GDM1 (cell line): ENCODE measurements at regions not wholly inside any gene's neighbourhood (a gene's known extent, or its start where the extent isn't known, plus 50 kb on each side); places are given as distances from the start of the nearest gene placed in this dataset.
"Not testable (repeated sequence)": the region's sequence is repeated elsewhere in the genome, so short reads cannot be mapped to it uniquely, and the experiment has no call there.

Experiments used
- DNase-seq: peaks from one replicate; lab custom pipeline; 2025; lab: John Stamatoyannopoulos, UW

DNA sequence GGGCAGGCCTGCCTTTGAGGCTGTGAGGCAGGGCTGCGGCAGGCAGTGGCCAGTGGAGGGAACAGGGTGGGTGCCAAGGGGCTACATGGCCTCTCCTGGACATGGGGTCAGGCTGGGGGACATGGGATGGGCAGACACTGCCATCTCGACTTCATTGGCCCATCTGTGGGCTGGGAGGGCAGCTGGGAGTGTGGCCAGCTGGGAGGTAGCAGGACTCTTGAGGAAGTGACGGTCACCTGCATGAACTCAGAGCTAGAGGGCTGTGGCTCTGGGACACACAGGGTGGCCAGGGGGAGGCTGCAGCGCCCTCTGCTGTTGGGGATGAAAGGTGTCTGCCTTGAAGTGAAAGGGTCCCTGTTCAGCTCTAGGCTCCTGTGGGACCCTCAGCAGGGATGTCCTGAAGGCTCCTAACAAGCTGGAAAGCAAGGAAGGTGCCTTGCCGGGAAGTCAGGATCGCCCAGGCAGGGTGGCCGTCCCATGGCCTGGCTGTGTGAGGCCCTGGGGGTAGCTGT is 244.0 kb downstream of the ANKRD30B start:
- DNase-seq = not testable (repeated sequence)

DNA sequence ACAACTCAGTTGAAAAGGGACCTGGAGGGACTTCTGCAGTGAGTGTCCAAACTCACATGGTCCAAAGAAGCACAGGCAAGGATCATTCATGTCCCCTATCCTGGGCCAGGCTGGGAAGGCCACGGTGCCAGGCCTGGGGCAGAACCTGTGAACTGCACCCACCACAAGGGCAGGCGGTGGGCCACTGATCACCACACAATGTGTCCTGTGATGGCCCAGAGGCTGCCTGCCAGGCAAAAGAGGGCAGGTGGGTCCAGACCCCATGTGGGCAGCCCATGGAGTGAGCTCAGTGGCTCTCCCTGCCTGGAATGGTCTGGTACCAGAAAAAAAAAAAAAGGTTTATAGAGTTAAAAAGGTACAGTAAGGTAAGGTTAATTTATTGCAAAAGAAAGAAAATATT is 244.8 kb downstream of the ANKRD30B start:
- not testable (repeated sequence) for DNase-seq

DNA sequence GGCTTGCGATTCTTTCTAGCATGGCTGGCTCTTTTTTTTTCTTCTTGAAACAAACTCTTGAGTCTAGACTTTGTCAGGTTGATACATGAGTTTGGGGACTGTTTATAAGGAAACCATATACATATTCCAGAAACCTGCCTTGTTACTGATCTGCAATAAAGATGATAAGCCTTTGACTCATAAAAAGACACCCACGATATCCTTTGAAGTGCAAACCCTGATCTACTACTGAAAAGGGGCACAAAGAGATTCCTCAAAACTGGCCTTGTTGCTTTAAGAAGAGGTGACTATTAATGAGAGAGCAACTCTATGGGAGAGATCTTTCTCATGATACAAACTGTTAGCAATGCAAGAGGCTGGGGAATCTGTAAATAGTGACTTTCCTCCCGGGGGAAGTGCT is 247.1 kb downstream of the ANKRD30B start:
- DNase-seq = not testable (repeated sequence)

DNA sequence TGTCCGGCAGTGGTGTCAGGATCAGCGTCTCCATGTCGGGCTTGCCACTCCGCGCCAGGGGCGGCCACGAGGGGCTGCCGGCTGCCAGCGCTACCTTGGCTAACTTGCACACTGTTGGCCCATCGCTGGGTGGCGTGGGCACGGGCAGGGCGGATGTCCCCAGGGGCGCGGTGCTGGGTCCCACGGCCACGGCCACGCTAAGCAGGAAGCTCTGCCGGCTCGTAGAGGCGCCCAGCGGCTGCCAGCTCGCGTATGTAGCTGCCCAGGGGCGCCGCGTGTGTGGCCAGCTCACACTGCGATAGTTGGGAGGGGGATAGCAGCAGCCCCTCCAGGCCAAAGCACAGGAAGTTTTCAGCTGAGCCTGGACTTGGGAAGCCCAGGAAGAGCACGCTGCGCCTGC is 249.4 kb downstream of the ANKRD30B start:
- DNase-seq = no peak

DNA sequence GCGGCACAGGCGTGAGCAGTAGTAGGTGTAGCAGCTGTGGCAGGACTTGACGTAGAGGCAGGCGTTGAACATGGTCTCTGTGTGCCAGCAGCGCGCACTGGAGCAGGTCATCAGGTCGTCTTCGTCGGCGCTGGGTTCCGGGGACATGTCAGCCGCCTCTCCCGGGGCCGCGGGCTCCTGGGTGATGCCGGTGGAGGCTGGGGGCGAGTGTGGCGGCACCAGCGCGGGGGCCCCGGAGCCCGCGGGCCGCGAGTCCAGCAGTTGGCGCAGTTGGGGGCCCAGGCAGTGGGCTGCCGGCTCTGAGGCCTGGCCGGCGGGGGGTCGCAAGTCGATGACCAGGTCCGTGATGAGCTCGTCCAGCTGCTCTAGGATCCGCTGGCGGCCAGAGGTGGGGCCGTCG is 249.9 kb downstream of the ANKRD30B start:
- DNase-seq = not testable (repeated sequence)

DNA sequence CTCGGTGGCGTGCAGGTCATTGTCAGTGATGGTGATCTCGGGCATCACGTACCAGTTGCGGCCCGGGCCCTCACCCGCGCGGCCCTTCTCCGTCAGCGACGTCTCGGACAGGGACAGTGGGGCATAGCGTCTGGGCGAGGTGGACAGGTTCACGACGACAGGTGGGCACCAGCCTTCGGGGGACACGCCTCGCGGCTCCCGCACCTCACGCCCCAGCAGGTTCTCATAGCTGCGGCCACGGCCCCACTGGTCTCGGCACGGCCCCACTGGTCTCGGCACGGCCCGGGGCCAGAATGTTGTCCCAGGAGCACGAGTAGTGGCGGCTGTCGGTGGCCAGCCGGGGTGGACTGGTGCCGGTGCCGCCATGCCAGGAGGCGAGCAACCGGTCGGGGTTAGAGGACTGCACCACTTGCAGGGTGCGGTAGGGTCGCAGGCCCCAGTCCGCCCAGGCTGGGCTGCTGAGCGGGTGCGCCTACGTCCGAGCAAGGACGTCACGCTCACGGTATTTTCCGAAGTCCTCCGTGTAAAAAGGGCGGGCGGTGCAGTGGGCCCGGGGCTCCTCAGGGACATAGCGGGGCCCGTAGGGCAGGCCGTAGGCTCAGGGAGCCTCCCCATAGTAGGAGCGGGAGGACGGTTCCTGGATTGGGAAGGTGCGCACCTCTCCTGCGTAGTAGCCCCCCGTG is 250.5 kb downstream of the ANKRD30B start:
- not testable (repeated sequence) for DNase-seq

DNA sequence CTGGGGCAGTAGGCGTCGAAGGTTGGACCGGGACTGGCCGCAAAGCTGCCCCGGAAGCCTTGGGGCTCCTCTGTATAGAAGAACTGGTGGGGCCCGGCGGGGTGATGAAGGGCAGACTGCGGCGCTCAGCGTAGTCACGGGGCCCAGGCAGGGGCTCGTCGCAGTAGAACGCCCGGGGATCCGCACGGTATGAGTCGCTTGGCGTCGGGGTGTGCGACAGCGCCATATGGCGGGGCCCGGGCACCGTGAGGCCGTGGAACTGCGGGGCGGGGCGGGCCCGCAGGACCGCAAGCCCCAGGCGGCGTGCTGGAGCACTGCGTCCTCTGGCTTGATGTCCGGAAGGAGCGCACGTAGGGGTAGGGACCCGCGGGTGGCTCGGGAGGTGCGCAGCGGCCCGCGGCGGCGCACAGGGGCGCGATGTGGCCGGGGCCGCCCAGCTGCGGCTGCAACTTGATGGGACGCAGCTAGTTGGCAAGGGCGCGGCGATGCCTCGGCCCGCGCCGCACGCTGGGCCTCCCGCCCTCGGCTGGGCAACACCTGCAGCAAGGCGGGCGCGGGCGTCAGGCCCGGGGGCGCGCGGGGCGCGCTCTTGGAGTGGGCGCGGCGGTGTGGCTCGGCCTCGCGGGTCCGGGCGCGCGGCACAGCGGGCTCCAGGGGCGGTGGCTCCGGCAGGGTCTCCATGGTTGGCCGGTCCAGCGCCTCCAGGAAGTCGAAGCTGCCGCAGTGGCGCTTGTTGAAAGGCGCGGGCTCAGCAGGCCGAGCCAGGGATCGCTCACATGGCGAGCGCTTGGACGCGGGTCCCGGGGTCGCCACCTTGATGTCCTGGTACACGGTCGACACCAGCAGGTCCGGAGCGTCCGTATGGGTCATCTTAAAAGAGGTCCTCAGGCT is 251.4 kb downstream of the ANKRD30B start:
- no peak for DNase-seq

DNA sequence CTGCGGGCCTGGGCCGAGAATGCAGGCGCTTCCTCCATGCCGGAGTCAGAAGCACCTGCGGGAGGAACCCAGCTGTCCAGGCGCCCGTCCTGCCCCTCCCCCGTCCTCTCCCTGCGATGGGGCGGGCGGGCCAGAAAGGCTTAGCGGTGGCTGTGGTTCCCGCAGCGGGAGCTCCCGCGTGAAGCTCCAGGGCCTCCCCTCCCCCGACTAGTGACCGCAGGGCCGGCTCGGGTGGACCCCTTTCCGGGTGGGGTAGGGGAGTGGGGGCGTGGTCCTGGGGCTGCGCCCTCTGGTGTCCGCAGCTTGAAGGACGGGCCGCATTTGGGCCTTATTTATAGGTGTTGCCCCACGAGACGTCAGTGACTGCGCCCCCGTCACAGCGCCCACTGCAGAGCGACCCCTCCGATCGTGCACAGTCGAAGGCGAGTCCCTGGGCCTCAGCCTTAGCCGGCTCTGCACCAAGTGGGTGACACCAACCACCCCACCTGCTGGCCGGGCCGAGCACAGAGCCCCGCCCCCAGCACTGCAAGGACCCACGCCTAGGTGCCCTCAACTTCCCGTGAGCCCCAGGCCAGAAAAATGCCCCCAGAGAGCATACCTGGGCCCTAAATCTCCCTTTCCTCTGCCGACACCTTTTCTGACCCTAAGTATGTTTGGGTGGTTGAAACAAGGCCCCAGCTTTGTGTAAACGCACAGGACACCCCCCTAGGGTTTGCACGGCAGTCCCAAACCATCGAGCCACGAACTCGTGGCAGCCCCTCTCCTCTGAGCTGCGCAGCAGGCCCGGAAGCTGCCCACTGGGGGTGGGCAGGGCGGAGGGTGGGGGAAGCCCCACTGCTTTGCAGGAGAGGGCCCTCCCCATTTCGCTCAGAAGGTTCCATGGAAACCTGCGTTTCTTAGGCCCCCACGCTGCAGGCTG is 252.4 kb downstream of the ANKRD30B start:
- DNase-seq = not testable (repeated sequence)

DNA sequence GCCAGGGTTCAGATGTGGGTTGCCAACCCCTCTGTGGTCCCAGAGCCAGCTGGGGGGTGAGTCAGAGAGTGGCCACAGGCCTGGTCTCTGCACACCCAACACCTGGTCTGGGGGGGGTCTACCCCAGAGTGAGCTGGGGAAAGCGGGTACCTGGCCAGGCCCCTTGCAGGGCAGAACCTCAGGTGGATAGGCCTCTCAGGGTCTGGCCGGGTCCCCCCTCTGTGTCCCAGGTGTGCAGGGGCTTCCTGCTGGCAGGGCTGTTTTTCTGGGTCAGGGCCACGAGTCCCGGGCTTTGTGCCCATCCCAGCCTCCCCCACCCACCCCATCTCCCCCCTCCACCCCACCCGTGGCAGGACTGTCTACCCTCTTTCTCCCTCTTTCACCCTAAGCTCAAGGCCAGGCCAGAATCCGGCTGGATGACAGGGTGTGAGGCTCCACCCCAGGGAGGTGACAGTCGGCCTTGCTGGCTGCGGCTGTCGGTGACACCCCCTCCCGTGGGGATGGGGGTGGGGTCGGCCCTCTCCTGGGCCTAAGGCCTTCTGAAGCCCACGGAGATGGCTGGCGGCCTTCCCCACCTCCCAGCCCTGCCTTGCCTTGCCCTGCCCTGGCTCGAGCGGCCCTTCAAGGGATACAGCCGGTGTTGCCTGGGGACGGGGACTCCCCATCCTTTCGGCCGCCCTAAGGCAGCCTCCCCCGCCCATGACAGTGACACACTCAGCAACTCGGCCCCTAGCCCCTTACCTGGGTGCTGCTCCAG is 253.2 kb downstream of the ANKRD30B start:
- not testable (repeated sequence) for DNase-seq

DNA sequence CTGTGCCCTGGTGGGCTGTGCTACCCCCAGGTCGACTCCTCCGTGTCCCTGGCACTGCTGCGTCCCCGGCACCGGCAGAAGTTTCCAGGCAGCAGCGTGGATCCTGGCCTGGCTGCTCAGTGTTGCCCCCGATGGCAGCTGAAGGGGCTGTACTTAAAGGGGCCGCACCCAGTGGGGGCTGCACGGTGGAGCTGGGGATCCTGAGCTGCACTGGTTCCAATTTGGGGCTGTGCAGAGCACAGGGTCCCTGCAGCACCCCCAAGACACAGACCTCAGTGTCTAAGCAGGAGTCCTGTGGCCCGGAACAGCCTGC is 253.8 kb downstream of the ANKRD30B start:
- not testable (repeated sequence) for DNase-seq

DNA sequence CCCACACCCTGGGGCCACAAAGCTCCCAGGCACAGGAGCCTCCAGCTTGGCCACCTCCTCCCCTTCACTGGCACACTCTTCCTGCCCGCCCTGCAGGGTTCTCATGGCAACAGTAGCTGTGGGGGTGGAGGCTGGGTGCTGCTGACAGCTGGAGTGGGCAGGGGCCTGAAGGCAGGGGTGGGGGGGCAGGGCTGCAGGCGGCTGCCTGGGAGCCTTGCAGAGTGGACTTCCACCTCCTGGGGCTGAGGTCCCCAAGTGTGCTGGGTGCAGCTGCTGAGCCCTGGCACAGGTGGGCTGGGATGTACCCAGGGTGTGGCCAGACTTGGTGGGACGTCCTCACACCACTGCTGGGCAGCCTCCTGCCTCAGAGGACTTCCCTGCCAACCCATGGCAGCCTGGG is 254.8 kb downstream of the ANKRD30B start:
- not testable (repeated sequence) for DNase-seq

DNA sequence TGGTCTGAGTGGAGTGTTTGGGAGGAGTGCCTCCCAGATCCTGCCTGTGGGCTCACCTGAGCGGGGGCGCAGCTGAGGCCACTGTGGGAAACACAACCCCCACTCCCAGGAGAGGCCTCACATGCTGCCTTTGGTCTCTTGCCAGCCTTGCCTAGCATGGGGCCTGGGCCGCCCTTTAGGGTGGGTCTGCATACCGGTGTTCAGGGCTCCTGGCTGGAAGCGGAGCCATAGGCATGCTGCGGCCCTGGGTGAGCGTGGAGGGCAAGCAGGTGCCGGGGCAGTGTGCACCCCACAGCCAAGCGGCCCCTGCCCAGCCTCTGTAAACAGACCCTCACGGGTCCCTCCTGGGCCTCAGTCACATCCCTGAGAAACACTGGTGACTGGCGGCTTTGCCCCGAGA is 255.3 kb downstream of the ANKRD30B start:
- not testable (repeated sequence) for DNase-seq

DNA sequence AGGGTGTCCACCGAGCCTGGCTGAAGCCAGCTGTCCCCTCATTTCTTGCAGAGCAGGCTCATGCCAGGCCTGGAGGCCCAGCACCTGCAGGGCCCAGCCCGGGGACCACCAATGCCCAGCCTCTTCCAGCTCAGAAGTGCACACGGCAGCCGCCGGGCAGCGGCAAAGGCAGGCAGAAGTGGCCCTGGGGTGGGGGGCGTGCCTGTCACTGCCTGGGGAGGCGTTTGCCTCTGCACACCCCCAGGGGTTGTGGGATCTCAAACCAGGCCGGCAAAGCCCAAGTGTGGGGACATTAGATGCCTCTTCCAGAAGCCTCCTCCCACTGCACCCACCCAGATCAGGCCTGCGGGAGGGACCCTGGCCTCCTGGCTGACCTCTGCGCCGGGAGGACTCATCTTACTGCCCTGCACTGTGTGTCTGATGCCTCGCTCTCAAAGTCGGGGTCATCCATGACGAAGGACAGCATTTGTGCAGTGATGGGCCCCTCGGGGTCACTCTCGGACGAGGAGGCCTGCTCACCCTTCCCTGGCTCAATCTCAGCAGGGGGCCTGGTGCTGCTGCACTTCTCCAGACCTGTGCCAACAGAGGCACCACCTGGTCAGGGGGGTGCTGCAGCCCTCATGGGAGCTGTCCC is 255.8 kb downstream of the ANKRD30B start:
- not testable (repeated sequence) for DNase-seq

DNA sequence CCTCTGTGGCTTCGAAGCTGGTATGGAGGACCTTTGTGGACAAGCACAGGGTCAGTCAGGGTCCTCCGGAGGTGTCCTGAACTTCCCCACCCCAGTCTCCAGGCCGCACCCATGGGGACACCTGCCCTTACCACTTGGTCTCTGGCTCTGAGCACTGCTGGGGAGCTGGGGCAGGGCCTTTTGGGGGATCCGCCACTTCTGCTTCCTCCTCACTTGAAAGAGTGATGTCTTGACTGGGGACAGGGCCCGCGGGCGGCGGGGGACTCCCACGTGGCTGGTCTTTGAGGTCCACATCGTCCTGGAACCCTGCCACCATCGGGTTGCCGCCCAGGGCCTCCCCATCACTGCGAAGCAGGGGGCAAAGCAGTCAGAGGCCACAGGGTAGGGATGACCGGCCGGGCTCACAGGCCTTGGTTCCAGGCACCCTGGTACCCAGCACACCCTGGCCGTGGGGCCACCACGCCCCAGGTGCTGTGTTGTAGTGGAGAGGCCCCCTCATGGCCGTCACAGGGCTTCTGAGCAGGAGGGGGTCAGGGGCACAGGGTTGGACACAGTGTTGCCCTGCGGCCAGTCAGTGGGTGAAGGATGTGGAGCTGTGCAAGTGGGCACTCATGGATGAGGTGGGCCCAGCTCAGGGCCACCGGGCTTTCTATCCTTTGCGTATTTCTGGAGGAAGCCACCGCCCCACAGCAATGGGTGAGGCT is 256.4 kb downstream of the ANKRD30B start:
- not testable (repeated sequence) for DNase-seq

DNA sequence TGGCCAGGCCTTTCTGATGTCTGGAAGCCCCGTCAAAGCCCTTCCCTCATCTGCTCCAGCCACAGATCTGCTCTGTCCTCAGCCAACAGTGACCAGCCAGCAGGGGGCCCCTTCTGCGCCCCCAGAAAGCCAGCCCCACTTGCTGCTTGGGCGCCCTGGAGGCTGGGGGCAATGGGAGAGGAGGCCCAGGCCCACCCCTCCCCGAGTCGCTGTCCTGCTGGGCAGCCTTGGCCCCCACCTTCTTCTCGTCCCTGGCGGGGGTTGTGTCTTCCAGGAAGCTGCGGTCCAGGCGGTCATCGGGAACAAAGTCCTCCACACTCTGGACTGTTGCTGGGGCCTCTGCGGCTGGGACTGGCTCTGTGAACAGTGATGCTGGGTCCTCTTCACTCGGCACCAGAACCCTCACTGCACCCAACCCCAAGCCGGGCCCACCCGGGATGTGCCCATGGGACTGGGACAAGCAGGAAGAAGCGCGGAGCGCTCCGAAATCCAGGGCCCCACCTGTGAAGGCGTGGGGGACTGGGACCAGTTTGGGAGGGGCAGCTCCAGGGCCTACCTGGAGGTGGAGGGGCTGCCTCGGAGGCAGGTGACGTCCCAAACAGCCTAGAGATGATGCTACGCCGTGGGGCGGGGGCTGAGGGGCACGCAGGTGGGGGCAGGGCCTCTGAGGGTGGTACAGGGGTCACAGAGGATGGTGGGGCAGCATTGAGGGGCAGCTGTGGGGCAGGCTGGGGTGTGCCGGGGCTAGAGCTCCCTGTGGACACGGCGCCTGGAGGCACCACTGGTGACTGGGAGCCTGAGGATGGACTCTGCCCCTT is 257.6 kb downstream of the ANKRD30B start:
- DNase-seq = no peak

DNA sequence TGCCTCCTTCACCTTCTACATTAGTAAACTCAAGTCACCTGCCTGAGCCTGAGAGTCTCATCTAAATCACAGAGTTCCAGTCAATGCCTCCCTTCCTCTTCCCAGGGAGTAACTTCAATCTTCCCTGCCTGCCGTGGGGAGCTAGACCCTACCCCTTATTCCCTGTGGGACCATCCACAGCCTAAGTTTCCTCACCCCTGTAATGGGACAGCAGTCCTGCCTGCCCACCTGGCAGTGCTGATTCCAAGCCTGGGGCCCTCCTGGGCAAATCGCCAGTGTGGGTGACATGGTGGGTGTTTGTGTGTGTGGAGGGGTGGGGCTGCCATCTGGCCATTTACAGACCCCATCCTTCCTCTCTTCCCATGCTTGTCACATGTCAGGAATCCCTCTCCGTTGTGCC is 258.6 kb downstream of the ANKRD30B start:
- DNase-seq = not testable (repeated sequence)

DNA sequence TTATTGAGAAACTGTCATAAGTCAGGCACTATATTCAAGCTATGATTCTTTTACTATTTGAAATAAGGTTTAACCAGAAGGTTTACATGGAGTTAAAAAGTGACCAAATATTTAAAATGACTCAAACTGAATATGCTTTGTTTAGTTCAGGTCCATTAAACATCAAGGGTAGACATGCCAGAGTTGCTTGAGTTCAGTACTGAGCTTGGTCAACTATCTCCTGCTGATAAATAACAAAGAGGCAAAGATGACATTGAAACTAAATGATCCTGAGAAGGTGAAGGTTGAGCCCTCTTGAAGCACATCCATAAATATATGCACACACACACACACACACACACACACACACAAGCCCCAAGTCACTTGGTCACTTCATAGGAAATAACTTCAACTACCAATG is 278.1 kb downstream of the ANKRD30B start:
- not testable (repeated sequence) for DNase-seq

DNA sequence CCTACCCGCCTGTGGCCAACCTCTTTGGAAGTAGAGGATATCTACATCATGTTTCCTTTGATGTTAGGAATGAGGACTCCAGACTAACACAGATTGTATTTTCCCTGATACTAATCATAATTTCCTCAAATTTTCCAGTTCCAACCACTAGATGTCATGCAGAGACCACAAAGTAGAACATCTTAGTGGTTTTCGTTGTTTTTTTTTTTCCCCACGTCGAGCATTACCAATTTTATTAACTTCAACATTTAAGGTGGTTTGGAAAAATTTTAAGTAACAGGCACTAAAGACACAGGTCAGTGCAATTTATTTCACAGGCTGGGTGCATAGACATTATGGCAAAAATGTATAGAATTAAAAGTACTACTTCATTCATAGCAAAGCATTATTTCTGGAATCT is 280.1 kb downstream of the ANKRD30B start:
- not testable (repeated sequence) for DNase-seq

DNA sequence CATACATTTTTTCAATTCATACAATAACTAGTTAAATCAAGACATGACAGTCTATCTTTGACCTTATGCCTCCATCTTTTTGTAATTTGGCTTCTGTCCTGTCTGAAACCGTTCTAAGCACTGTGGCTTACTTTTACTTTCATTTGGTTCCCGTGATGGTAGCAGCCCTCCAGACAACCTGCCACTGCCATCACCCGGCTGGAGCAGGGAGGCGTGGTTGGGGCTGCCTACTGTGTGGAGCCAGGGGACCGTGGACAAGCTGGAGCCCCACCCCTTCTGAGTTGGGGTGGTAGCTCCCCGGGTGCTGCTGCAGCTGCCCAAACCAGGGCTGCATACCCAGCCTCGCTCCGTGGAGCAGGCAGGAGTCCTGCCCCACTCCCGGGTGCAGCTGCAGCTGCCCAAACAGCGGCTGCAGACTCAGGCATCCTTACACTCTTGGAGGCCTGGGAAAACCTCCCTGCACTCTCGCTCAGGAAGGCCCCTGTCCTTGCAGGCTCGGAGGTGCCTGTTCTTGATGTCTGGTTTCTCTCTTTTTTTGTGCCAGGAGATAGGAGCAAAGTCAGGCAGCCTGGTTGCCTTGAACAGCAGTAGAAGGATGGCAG is 312.4 kb downstream of the ANKRD30B start:
- not testable (repeated sequence) for DNase-seq
